Activated T-cell treated with anti-CD3 and anti-CD28 coated beads, Interleukin-2, amount 50 U/mL, for 72 hours (primary cell): ENCODE measurements at regions not wholly inside any gene's neighbourhood (a gene's known extent, or its start where the extent isn't known, plus 50 kb on each side); places are given as distances from the start of the nearest gene placed in this dataset.
"Not testable (repeated sequence)": the region's sequence is repeated elsewhere in the genome, so short reads cannot be mapped to it uniquely, and the experiment has no call there.

ENCODE experiments used
- ATAC-seq, 2 donors: fragments of 150-1000 bp; cut with Tn5 transposase; replicated peaks in 1 of 2; 2 replicates each; pipeline ENCODE4 v1.10.0; 2021; ENCODE audit warnings: moderate library complexity in 2 of 2, mild to moderate bottlenecking in 1 of 2
- DNase-seq, 2 donors: peaks; one replicate each; pipeline ENCODE4 v3.0.0; 2021 to 2022; ENCODE audit warnings: mixed read lengths in 1 of 2
- H3K27ac Mint-ChIP-seq: one replicate; pipeline ENCODE4 v1.8.0; 2022; ENCODE audit warnings: mild to moderate bottlenecking, moderate library complexity, mixed read lengths
- H3K27me3 Mint-ChIP-seq: one replicate; pipeline ENCODE4 v1.8.0; 2022; ENCODE audit warnings: low read depth, mixed read lengths
- H3K36me3 Mint-ChIP-seq, 2 donors: one replicate each; pipeline ENCODE4 v1.8.0; 2022; ENCODE audit warnings: mixed read lengths in 2 of 2, mild to moderate bottlenecking in 1 of 2; ENCODE audit not compliant: insufficient read depth in 2 of 2
- H3K4me1 Mint-ChIP-seq: one replicate; pipeline ENCODE4 v1.8.0; 2022; ENCODE audit warnings: low read depth, mixed read lengths
- H3K4me3 Mint-ChIP-seq, 2 donors: one replicate each; pipeline ENCODE4 v1.8.0; 2022; ENCODE audit warnings: mild to moderate bottlenecking in 2 of 2, mixed read lengths in 2 of 2, moderate library complexity in 2 of 2
- H3K9me3 Mint-ChIP-seq, 2 donors: one replicate each; pipeline ENCODE4 v1.8.0; 2022; ENCODE audit warnings: mixed read lengths in 2 of 2

DNA sequence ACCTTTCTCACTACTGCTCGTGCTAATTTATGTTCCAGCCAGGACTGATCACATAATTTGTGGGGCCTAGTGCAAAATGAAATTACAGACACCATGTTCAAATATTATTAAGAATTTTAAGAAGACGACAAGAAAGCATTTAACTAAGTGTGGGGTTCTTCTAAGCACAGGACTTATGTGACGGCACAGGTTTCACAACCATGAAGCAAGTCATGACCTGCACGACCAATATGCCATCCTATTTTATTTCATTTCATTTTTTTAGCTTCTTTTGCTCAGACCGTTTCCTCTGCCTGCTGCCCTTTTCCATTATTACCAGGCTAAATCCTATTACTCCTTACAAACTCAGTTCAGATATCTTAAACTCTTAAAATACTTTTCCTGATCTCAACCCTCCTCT lies 462.5 kb downstream of the AASDHPPT start:
- Mint-ChIP-seq H3K4me1 (no peaks in the 10 kb centered on the region), H3K27ac (no peak overlapping the region), H3K9me3 (peaks cover 0 to 2% of the 10 kb centered on the region in 2 donors), H3K27me3 (no peaks in the 10 kb centered on the region), H3K36me3 (no peaks in the 10 kb centered on the region), H3K4me3 (no peak overlapping the region)
- no peak for DNase-seq
- no peak for ATAC-seq

DNA sequence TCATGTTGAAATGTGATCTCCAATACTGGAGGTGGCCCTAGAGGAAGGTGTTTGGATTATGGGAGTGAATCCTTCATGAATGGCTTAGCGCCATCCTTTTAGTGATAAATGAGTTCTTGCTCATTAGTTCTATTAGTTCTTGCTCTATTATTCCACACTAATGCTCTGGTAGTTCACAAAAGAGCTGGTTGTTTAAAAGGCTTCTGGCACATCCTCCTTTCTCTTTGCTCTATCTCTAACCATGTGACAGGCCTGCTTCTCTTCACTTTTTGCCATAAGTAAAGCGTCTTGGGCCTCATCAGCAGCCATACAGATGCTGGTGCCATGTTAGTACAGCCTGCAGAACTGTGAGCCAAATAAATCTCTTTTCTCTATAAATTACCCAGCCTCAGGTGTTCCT lies 469.9 kb downstream of the GUCY1A2 start:
- DNase-seq (no peak), ATAC-seq (no peak)
- Mint-ChIP-seq H3K4me1 (no peaks in the 10 kb centered on the region), H3K27me3 (no peaks in the 10 kb centered on the region), H3K36me3 (no peaks in the 10 kb centered on the region), H3K9me3 (no peaks in the 10 kb centered on the region), H3K4me3 (no peak overlapping the region), H3K27ac (no peak overlapping the region)

DNA sequence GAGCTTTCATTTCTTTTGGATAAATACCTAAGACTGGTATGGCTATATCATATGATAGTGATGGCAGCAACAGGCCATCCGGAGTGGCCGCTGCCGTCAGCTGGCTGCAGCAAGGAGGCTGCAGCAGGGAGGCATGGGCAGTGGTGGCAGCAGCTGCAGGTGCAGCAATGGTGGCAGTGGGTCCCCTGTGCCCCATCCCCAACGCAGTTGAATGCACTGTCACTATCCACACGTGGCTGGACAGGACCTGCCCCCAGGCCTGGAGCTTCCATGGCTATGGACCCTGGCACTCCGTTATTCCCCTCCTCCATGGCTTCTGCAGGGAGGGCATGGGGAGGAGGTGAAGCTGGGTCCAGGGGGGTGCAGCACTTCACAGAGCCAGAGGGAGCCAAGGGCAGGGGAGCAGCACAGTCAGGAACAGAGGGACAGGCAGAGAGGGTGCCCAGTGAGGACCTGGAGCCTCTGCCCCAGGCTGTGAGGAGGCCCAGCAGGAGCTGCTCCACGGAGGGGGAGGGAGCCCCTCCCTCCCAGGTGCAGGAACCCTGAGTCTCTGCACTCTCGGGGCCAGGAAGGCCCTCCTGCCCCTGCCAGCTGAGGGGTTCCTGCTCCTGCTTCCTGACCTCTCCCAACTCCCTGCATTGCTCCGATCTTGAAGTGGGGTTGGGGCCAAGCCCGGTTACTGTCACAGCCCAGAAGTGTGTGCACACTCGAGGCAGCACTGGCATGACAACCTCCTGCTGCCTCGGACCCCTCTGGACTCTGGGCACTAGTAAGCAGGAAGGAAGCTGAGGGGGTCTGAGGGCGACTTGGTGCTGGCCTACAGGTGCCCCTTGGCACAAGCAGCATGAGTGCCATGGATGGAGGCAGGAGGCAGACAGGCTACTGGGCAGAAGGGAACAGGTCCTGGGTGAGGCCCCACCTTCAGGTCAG lies 466.3 kb downstream of the GUCY1A2 start:
- H3K36me3 Mint-ChIP-seq = peaks cover 0 to 4% of the 10 kb centered on the region in 2 donors
- no peak overlapping the region for H3K27ac Mint-ChIP-seq
- H3K4me3 Mint-ChIP-seq = no peak overlapping the region
- H3K27me3 Mint-ChIP-seq = no peaks in the 10 kb centered on the region
- no peaks in the 10 kb centered on the region for H3K4me1 Mint-ChIP-seq
- DNase-seq (no peak), ATAC-seq (no peak)
- peaks cover 0 to 4% of the 10 kb centered on the region in 2 donors for H3K9me3 Mint-ChIP-seq

DNA sequence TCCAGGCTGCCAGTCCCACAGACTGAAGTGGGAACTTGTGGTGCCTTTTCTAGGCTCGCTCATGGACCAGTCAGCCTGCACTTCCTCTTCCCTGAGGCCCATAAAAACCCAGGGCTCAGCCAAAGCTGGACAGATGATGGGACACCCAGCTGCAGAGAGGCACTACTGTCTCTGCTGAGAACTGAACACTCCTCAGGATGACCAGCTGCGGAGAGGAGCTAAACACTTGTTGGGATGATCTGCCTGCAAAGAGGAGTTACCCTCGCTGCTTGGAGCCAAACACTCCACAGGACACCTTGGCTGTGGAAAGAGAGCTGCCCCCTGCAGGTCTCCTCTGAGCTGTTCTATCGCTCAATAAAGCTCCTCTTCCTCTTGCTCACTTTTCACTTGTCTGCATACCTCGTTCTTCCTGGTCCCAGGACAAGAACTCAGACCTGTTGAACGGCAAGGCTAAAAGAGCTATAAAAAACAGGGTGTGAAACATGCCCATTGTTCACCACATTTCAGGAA lies 465.5 kb downstream of the GUCY1A2 start:
- no peak overlapping the region for H3K27ac Mint-ChIP-seq
- peaks cover 2 to 4% of the 10 kb centered on the region in 2 donors for H3K9me3 Mint-ChIP-seq
- H3K4me3 Mint-ChIP-seq = no peak overlapping the region
- peaks cover 0 to 4% of the 10 kb centered on the region in 2 donors for H3K36me3 Mint-ChIP-seq
- H3K27me3 Mint-ChIP-seq = no peaks in the 10 kb centered on the region
- no peaks in the 10 kb centered on the region for H3K4me1 Mint-ChIP-seq
- ATAC-seq (no peak), DNase-seq (no peak)

DNA sequence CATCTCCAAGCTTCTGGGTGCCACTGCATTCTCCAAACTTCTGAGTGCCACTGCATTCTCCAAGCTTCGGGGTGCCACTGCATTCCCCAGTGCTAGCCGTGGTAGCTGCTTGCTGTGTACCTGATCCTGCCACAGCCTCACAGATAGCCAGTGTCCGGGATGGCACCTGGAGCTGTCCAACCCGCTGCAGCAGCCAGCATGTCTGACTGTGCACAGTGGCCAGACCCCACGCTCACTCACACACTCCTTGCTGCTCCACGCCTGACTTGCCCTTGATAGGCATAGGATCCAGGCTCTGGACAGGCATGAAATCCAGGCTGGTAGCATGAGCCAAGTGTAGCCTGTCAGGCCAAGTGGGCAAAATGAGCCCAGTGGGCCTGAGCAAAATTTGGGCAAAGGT lies 465.0 kb downstream of the GUCY1A2 start:
- H3K9me3 Mint-ChIP-seq = peaks cover 4% of the 10 kb centered on the region in 2 donors
- H3K27ac Mint-ChIP-seq = no peak overlapping the region
- no peak overlapping the region for H3K4me3 Mint-ChIP-seq
- H3K4me1 Mint-ChIP-seq = no peaks in the 10 kb centered on the region
- DNase-seq (no peak), ATAC-seq (no peak)
- peaks cover 0 to 4% of the 10 kb centered on the region in 2 donors for H3K36me3 Mint-ChIP-seq
- no peaks in the 10 kb centered on the region for H3K27me3 Mint-ChIP-seq

DNA sequence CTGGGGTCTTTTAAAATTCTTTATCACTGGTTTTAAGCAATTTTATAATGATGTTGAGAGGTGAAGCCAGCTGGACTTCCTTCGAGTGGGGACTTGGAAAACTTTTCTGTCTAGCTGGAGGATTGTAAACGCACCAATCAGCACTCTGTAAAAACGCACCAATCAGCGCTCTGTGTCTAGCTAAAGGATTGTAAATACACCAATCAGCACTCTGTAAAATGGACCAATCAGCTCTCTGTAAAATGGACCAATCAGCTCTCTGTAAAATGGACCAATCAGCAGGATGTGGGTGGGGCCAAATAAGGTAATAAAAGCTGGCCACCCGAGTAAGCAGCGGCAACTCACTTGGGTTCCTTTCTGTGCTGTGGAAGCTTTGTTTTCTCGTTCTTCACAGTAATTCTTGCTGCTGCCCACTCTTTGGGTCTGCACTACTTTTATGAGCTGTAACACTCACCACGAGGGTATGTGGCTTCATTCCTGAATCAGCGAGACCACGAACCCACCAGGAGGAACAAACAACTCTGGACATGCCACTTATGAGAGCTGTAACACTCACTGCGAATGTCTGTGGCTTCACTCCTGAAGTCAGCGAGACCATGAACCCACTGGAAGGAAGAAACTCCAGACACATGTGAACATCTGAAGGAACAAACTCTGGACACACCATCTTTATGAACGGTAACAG lies 462.6 kb downstream of the GUCY1A2 start:
- not testable (repeated sequence) for H3K27me3 Mint-ChIP-seq, H3K4me1 Mint-ChIP-seq, H3K27ac Mint-ChIP-seq, ATAC-seq, H3K36me3 Mint-ChIP-seq, H3K4me3 Mint-ChIP-seq, DNase-seq, H3K9me3 Mint-ChIP-seq

DNA sequence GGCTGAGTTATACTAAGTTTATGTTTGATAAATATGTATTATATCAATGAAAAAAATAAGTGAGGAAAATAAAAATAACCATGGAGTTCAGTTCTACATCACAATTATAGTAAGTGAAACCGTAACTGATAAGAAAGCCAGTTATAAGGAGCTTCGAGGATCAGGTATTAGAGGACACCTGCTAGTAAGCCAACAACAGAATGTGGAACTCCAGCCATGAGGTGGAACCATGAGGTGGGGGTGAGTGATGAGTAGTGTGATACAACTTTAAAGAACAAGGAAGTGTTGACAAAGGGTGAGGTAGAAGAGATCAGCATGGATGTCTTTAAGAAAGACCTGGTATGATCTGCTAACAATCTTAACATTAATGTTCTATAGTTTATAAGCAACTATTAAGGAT lies 452.9 kb downstream of the GUCY1A2 start:
- Mint-ChIP-seq H3K9me3 (peaks cover 14 to 16% of the 10 kb centered on the region in 2 donors), H3K4me3 (no peak overlapping the region), H3K27me3 (no peaks in the 10 kb centered on the region), H3K36me3 (no peaks in the 10 kb centered on the region), H3K4me1 (no peaks in the 10 kb centered on the region), H3K27ac (no peak overlapping the region)
- no peak for DNase-seq
- ATAC-seq = no peak

DNA sequence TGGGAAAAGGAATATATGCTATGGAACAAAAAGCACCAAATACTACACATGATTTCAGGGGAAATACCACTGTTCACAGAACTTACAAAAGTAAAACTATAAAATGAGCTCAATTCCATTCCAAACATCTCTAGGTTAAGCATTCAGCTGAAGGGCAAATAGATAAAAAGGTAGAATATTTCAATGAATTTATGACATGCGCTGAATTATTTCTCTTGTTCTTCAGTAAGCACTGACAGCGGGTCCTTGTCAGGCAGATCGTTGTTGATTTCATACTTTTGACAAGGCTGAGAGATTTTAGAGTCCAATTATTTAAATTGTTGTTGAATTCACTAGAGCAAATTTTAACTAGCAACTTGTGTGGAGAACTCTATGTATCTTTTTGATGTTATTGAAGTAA lies 449.6 kb downstream of the GUCY1A2 start:
- no peaks in the 10 kb centered on the region for H3K4me1 Mint-ChIP-seq
- no peaks in the 10 kb centered on the region for H3K36me3 Mint-ChIP-seq
- no peaks in the 10 kb centered on the region for H3K27me3 Mint-ChIP-seq
- no peak overlapping the region for H3K27ac Mint-ChIP-seq
- H3K4me3 Mint-ChIP-seq = no peak overlapping the region
- DNase-seq = no peak
- ATAC-seq = no peak
- peaks cover 9 to 13% of the 10 kb centered on the region in 2 donors for H3K9me3 Mint-ChIP-seq

DNA sequence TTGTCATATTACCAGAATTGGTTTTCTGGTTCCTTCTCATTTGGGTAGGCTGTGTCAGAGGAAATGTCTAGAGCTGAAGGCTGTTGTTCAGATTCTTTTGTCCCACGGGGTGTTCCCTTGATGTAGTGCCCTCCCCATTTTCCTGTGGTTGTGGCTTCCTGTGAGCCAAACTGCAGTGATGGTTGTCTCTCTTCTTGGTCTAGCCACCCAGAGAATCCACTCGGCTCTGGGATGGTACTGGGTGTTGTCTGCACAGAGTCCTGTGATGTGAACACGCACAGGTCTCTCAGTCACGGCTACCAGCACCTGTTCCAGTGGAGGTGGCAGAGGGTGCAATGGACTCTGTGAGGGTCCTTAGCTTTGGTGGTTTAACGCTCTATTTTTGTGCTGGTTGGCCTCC lies 440.9 kb downstream of the GUCY1A2 start:
- not testable (repeated sequence) for H3K27ac Mint-ChIP-seq, H3K4me3 Mint-ChIP-seq, H3K27me3 Mint-ChIP-seq, H3K36me3 Mint-ChIP-seq, ATAC-seq, H3K4me1 Mint-ChIP-seq, DNase-seq
- H3K9me3 Mint-ChIP-seq = peaks cover 6 to 14% of the 10 kb centered on the region in 2 donors

DNA sequence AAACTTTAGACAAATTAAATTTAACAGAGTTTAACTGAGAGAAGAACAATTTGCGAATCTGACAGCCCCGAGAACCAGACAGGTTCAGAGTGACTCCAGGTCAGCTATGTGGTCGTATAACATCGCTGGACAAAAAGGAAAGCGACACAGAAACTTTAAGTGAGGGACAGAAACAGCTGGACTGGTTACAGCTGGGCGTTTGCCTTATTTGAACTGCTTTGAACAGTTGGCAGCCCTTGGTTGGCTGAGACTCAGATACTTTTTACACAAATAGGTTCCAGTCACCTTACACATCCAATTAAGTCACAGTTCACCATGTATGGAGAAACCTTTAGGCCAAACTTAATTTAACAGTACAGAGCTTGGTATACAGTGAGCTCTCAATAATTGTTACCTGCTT lies 436.9 kb downstream of the GUCY1A2 start:
- Mint-ChIP-seq H3K36me3 (peaks cover 0 to 1% of the 10 kb centered on the region in 2 donors), H3K4me3 (no peak overlapping the region), H3K27me3 (no peaks in the 10 kb centered on the region), H3K9me3 (peaks cover 11 to 15% of the 10 kb centered on the region in 2 donors), H3K4me1 (no peaks in the 10 kb centered on the region), H3K27ac (no peak overlapping the region)
- DNase-seq (no peak), ATAC-seq (no peak)

DNA sequence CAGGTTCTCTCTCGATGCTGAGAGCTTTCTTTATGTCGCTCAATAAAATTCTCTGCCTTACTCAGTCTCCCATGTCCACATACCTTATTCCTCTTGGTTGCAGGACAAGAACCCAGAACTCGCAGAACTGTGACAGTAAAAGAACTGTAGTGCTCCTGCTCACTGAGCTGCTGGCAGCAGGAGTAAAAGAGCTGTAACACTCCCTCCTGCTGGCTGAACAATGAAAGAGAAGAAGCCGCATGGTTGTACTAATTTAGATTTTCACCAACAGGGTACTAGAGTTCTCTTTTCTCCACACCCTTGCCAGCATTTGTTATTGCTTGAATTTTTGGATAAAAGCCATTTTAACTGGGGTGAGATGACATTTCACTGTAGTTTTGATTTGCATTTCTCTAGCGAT lies 433.2 kb downstream of the GUCY1A2 start:
- H3K9me3 Mint-ChIP-seq = peaks cover 8% of the 10 kb centered on the region in 2 donors
- H3K36me3 Mint-ChIP-seq = no peaks in the 10 kb centered on the region
- H3K4me1 Mint-ChIP-seq = no peaks in the 10 kb centered on the region
- H3K27ac Mint-ChIP-seq = no peak overlapping the region
- no peaks in the 10 kb centered on the region for H3K27me3 Mint-ChIP-seq
- no peak overlapping the region for H3K4me3 Mint-ChIP-seq
- DNase-seq (no peak), ATAC-seq (no peak)

DNA sequence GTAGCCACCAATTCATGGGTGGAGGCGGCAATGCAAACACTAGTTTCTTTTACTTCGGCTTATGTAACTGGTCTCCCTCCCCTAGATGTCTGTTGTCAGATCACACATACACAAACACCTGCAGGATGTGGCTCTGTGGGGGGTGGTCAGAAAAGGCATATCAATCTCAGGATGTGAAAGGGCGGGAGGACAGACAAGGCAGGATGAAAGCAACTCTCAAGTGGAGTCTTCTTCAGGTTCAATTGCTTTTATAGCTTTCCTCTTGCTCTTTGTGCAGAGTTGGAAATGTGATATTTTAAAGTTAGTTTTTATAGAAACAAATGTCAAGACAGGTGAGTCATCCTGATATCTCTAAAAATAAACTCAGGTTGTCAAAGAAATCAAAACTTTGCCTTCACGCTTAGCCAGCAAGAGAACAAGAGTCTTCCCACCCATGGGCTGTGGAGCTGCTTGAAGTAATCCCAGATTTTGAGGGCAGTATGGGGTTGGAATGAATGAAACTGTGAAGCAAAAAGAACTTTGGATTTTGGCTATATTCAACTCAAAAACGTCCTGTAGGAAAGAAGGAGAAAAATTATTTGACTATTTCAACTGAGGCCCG lies 423.4 kb downstream of the GUCY1A2 start:
- no peak overlapping the region for H3K27ac Mint-ChIP-seq
- H3K4me1 Mint-ChIP-seq = no peaks in the 10 kb centered on the region
- no peak for DNase-seq
- ATAC-seq = no peak
- peaks cover 0 to 7% of the 10 kb centered on the region in 2 donors for H3K9me3 Mint-ChIP-seq
- no peaks in the 10 kb centered on the region for H3K27me3 Mint-ChIP-seq
- no peak overlapping the region for H3K4me3 Mint-ChIP-seq
- no peaks in the 10 kb centered on the region for H3K36me3 Mint-ChIP-seq

DNA sequence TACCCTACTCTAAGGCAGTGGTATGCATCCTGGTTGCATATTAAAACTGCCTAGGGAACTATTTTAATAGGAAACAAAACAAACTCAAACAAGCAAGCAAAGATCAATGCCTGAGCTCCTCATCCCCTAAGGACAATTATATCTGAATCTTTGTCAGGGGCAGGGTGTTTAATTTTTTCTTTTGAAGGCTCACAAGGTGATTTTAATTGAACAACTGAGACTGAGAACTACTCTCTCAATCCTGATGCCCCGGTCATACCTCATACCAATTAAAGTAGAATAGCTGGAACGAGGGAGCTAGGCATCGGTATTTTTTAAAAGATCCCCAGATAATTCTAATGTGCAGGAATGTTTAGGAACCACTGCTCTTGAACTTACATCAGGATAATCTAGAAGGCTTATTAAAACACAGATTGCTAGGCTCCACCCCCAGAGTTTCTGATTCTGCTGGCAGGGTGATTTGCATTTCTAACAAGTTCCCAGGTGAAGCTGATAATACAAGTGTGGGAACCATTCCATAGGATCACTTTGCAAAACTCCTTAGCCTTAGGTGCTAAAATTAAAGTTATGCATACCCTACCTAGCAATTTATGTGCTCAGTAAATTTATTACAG lies 416.5 kb downstream of the GUCY1A2 start:
- H3K9me3 Mint-ChIP-seq = peaks cover 3% of the 10 kb centered on the region in 2 donors
- ATAC-seq (no peak), DNase-seq (no peak)
- H3K4me1 Mint-ChIP-seq = no peaks in the 10 kb centered on the region
- no peaks in the 10 kb centered on the region for H3K36me3 Mint-ChIP-seq
- H3K27me3 Mint-ChIP-seq = no peaks in the 10 kb centered on the region
- no peak overlapping the region for H3K27ac Mint-ChIP-seq
- no peak overlapping the region for H3K4me3 Mint-ChIP-seq
